HepG2 (cell line): ENCODE measurements at regions not wholly inside any gene's neighbourhood (a gene's known extent, or its start where the extent isn't known, plus 50 kb on each side); places are given as distances from the start of the nearest gene placed in this dataset.

Source experiments
- ATAC-seq: fragments of 200-7000 bp; cut with Tn5 transposase; 3 replicates; pipeline ENCODE4 v1.9.1; 2020; ENCODE audit warnings: mild to moderate bottlenecking, moderate library complexity
- BruUV-seq: library from RNA; stranded (reverse); fragments of 400-500 nt; replicated peaks from 2 replicates; lab custom pipeline; 2021; lab: Mats Ljungman, UMichigan
- CTCF ChIA-PET: fragments of 300-600 bp; formaldehyde crosslinking; extraction: SDS; loops from one replicate; lab custom pipeline; 2021; ENCODE audit warnings: low total read pairs, inconsistent platforms, low intra/inter-chr PET ratio; lab: Yijun Ruan, JAX
- POLR2A ChIA-PET: fragments of 350-600 bp; sonication (Branson Sonifier 250); formaldehyde crosslinking; loops from one replicate; lab custom pipeline; 2020; ENCODE audit warnings: antibody characterized with exemption, inconsistent platforms; lab: Yijun Ruan, JAX
- DNase-seq: peaks from one replicate; pipeline ENCODE4 v3.0.0-alpha.2; 2015; ENCODE audit warnings: low spot score
- FAIRE-seq: peaks from 3 replicates; lab custom pipeline; 2011; peaks lifted over from hg19 to GRCh38; lab: Jason Lieb, UNC
- H2AFZ ChIP-seq: one replicate; pipeline ENCODE4 v1.6.1; 2011; ENCODE audit warnings: low read length, inconsistent platforms
- H3K27ac ChIP-seq: fragments of 300-600 bp; 3 replicates; pipeline ENCODE4 v1.8.0; 2011; ENCODE audit warnings: mixed run types, mild to moderate bottlenecking, mixed read lengths, low read length, inconsistent platforms; ENCODE audit not compliant: insufficient read depth; ENCODE audit errors: extremely low read length
- H3K27me3 ChIP-seq, 2 experiments: fragments of 200-600 bp in 1 of 2; 2 replicates in 1 of 2; 3 replicates in 1 of 2; pipeline versions ENCODE4 v1.6.0 to v1.8.0; 2011; ENCODE audit warnings: low read length in 2 of 2, mild to moderate bottlenecking in 2 of 2, moderate library complexity in 2 of 2, inconsistent platforms in 1 of 2; ENCODE audit not compliant: insufficient read depth in 2 of 2, control insufficient read depth in 1 of 2
- H3K36me3 ChIP-seq, 2 experiments: fragments of 200-600 bp in 1 of 2; replicated peaks in 1 of 2; 2 replicates in 1 of 2; 3 replicates in 1 of 2; pipeline versions ENCODE4 v1.5.1 to v1.8.0; 2011; ENCODE audit warnings: low read length in 2 of 2, inconsistent platforms in 1 of 2; ENCODE audit not compliant: insufficient read depth in 2 of 2, control insufficient read depth in 1 of 2
- H3K4me1 ChIP-seq: 2 replicates; pipeline ENCODE4 v1.5.1; 2012; ENCODE audit warnings: low read length, inconsistent platforms; ENCODE audit not compliant: insufficient read depth
- H3K4me2 ChIP-seq: 2 replicates; pipeline ENCODE4 v1.6.0; 2011; ENCODE audit warnings: low read depth, low read length, inconsistent platforms
- H3K4me3 ChIP-seq, 3 experiments: fragments of 200-600 bp in 1 of 3; sonication (generic), shearing (Covaris generic) in 1 of 3; replicated peaks in 1 of 3; 2 replicates each; pipeline ENCODE4 v1.5.1; 2011 to 2016; ENCODE audit warnings: low read length in 3 of 3, inconsistent platforms in 2 of 3, low read depth in 2 of 3, mild to moderate bottlenecking in 2 of 3, control low read depth in 1 of 3, mixed read lengths in 1 of 3; ENCODE audit not compliant: insufficient read depth in 1 of 3
- H3K79me2 ChIP-seq: one replicate; pipeline ENCODE4 v1.6.1; 2011; ENCODE audit warnings: low read length, inconsistent platforms; ENCODE audit not compliant: insufficient read depth
- H3K9ac ChIP-seq: 2 replicates; pipeline ENCODE4 v1.6.0; 2011; ENCODE audit warnings: mild to moderate bottlenecking, low read depth, low read length, inconsistent platforms; ENCODE audit not compliant: insufficient read depth
- H3K9me3 ChIP-seq: 2 replicates; pipeline ENCODE4 v1.5.1; 2012; ENCODE audit warnings: mild to moderate bottlenecking, low read length
- H4K20me1 ChIP-seq: 2 replicates; pipeline ENCODE4 v1.6.0; 2011; ENCODE audit warnings: inconsistent platforms, mild to moderate bottlenecking, low read length, moderate library complexity; ENCODE audit not compliant: insufficient read depth
- ARNT ChIP-seq: fragments of 450-650 bp; IDR thresholded peaks from 2 replicates; pipeline ENCODE4 v1.6.1; 2017
- FOXO1 ChIP-seq: sonication (generic); formaldehyde crosslinking; IDR thresholded peaks from 2 replicates; pipeline ENCODE4 v1.4.0; 2020; ENCODE audit warnings: missing genetic modification reagents
- JDP2 ChIP-seq: sonication (generic); formaldehyde crosslinking; IDR thresholded peaks from 2 replicates; pipeline ENCODE4 v1.8.1; 2022; ENCODE audit warnings: missing genetic modification reagents, borderline replicate concordance
- PHB2 ChIP-seq: fragments of 450-650 bp; IDR thresholded peaks from 2 replicates; pipeline ENCODE4 v1.6.1; 2018; ENCODE audit not compliant: partially characterized antibody
- PLRG1 ChIP-seq: fragments of 450-650 bp; conservative IDR thresholded peaks from 2 replicates; pipeline ENCODE4 v1.6.1; 2016
- POLR2A ChIP-seq, 2 experiments: IDR thresholded peaks; 2 replicates each; pipeline ENCODE4 v1.6.1; 2011; ENCODE audit warnings: low read depth in 2 of 2, low read length in 2 of 2, mild to moderate bottlenecking in 1 of 2, moderate library complexity in 1 of 2; ENCODE audit not compliant: insufficient read depth in 1 of 2
- TSC22D2 ChIP-seq: sonication (generic); formaldehyde crosslinking; IDR thresholded peaks from 2 replicates; pipeline ENCODE4 v1.5.1; 2020; ENCODE audit warnings: missing genetic modification reagents, mild to moderate bottlenecking, borderline replicate concordance
- ZBTB3 ChIP-seq: sonication (generic); formaldehyde crosslinking; IDR thresholded peaks from 2 replicates; pipeline ENCODE4 v1.4.0; 2020; ENCODE audit warnings: low read depth, mild to moderate bottlenecking, moderate library complexity, missing genetic modification reagents, borderline replicate concordance
- ZNF260 ChIP-seq: sonication (generic); formaldehyde crosslinking; IDR thresholded peaks from 2 replicates; pipeline ENCODE4 v1.4.0; 2020; ENCODE audit warnings: missing genetic modification reagents, low read depth, mild to moderate bottlenecking, borderline replicate concordance
- ZNF292 ChIP-seq: sonication (generic); formaldehyde crosslinking; IDR thresholded peaks from 2 replicates; pipeline ENCODE4 v1.8.1; 2022; ENCODE audit warnings: mild to moderate bottlenecking, low read depth, missing genetic modification reagents, borderline replicate concordance
- ZNF354B ChIP-seq: sonication (generic); formaldehyde crosslinking; IDR thresholded peaks from 2 replicates; pipeline ENCODE4 v1.8.0; 2022; ENCODE audit warnings: mild to moderate bottlenecking, missing genetic modification reagents
- in situ Hi-C: cut with HindIII; loops from 2 replicates; pipeline ENCODE4 v1.10.0; 2017; ENCODE audit warnings: low pct_unique_long_range_greater_than_20kb; ENCODE audit not compliant: extremely low pct_ligation_motif_present
- intact Hi-C: fragments of 100-400 bp; cut with micrococcal nuclease; formaldehyde crosslinking; loops from one replicate; pipeline ENCODE4 v1.10.0; 2022; ENCODE audit not compliant: unreplicated experiment
- TF ChIP-seq, protein P1 (sequence below): sonication (generic); formaldehyde crosslinking; IDR thresholded peaks from 2 replicates; pipeline ENCODE4 v1.4.0; 2020; ENCODE audit warnings: missing genetic modification reagents
- TF ChIP-seq, protein P2 (sequence below): sonication (generic); formaldehyde crosslinking; IDR thresholded peaks from 2 replicates; pipeline ENCODE4 v1.4.0; 2020; ENCODE audit warnings: mild to moderate bottlenecking, low read depth, missing genetic modification reagents
- TF ChIP-seq, protein P3 (sequence below): IDR thresholded peaks from 2 replicates; pipeline ENCODE4 v1.6.1; 2012; ENCODE audit warnings: low read length, improper control_type of control experiment

GRCh38 chr11:128105950-128106349 is 481.4 kb downstream of the ETS1 start:
- ChIA-PET CTCF (no interaction called here), POLR2A (no interaction called here)
- intact Hi-C loops: no loop called here
- H3K9ac ChIP-seq: no peak overlapping the region
- no peak for ATAC-seq
- in situ Hi-C loops: no loop called here
- no peak for DNase-seq
- peaks cover 28% of the 10 kb centered on the region for H3K9me3 ChIP-seq
- H3K27me3 ChIP-seq: no peaks in the 10 kb centered on the region
- TF ChIP-seq ARNT (no peak), FOXO1 (CRISPR knock-in tag) (no peak), PHB2 (no peak), PLRG1 (no peak), JDP2 (CRISPR knock-in tag) (no peak), ZNF260 (CRISPR knock-in tag) (no peak), POLR2A (IDR thresholded peaks at IDR 0.05; ENCODE audit: insufficient read depth in 1 of 2, low read depth in 2 of 2, low read length in 2 of 2) (no peak)
- TF ChIP-seq, protein P1, sequence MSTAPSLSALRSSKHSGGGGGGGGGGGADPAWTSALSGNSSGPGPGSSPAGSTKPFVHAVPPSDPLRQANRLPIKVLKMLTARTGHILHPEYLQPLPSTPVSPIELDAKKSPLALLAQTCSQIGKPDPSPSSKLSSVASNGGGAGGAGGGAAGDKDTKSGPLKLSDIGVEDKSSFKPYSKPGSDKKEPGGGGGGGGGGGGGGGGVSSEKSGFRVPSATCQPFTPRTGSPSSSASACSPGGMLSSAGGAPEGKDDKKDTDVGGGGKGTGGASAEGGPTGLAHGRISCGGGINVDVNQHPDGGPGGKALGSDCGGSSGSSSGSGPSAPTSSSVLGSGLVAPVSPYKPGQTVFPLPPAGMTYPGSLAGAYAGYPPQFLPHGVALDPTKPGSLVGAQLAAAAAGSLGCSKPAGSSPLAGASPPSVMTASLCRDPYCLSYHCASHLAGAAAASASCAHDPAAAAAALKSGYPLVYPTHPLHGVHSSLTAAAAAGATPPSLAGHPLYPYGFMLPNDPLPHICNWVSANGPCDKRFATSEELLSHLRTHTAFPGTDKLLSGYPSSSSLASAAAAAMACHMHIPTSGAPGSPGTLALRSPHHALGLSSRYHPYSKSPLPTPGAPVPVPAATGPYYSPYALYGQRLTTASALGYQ (CRISPR knock-in tag): no peak
- no peaks in the 10 kb centered on the region for H4K20me1 ChIP-seq
- no TSS peak for BruUV-seq
- H3K4me2 ChIP-seq: no peak overlapping the region
- no peak for FAIRE-seq
- no peak overlapping the region for H2AFZ ChIP-seq
- H3K4me1 ChIP-seq: no peaks in the 10 kb centered on the region
- H3K36me3 ChIP-seq: no peaks in the 10 kb centered on the region
- H3K79me2 ChIP-seq: no peaks in the 10 kb centered on the region
- H3K27ac ChIP-seq: no peak overlapping the region
- no peak overlapping the region for H3K4me3 ChIP-seq

GRCh38 chr11:128105511-128105910 is 481.8 kb downstream of the ETS1 start:
- Histone ChIP-seq H4K20me1 (no peaks in the 10 kb centered on the region), H3K4me1 (no peaks in the 10 kb centered on the region), H3K4me2 (no peak overlapping the region), H3K27ac (no peak overlapping the region), H3K9ac (no peak overlapping the region), H3K36me3 (no peaks in the 10 kb centered on the region), H3K79me2 (no peaks in the 10 kb centered on the region), H2AFZ (no peak overlapping the region), H3K9me3 (peaks cover 31% of the 10 kb centered on the region), H3K4me3 (no peak overlapping the region), H3K27me3 (no peaks in the 10 kb centered on the region)
- FAIRE-seq (no peak), ATAC-seq (no peak), DNase-seq (no peak)
- in situ Hi-C loops: no loop called here
- intact Hi-C loops: no loop called here
- BruUV-seq: no TSS peak
- ChIA-PET POLR2A (no interaction called here), CTCF (no interaction called here)
- TF ChIP-seq, protein P2, sequence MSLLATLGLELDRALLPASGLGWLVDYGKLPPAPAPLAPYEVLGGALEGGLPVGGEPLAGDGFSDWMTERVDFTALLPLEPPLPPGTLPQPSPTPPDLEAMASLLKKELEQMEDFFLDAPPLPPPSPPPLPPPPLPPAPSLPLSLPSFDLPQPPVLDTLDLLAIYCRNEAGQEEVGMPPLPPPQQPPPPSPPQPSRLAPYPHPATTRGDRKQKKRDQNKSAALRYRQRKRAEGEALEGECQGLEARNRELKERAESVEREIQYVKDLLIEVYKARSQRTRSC (CRISPR knock-in tag): no peak
- TF ChIP-seq ZNF292 (CRISPR knock-in tag) (no peak), ZNF354B (no peak), ZBTB3 (CRISPR knock-in tag) (no peak), TSC22D2 (CRISPR knock-in tag) (no peak)
- TF ChIP-seq, protein P3, sequence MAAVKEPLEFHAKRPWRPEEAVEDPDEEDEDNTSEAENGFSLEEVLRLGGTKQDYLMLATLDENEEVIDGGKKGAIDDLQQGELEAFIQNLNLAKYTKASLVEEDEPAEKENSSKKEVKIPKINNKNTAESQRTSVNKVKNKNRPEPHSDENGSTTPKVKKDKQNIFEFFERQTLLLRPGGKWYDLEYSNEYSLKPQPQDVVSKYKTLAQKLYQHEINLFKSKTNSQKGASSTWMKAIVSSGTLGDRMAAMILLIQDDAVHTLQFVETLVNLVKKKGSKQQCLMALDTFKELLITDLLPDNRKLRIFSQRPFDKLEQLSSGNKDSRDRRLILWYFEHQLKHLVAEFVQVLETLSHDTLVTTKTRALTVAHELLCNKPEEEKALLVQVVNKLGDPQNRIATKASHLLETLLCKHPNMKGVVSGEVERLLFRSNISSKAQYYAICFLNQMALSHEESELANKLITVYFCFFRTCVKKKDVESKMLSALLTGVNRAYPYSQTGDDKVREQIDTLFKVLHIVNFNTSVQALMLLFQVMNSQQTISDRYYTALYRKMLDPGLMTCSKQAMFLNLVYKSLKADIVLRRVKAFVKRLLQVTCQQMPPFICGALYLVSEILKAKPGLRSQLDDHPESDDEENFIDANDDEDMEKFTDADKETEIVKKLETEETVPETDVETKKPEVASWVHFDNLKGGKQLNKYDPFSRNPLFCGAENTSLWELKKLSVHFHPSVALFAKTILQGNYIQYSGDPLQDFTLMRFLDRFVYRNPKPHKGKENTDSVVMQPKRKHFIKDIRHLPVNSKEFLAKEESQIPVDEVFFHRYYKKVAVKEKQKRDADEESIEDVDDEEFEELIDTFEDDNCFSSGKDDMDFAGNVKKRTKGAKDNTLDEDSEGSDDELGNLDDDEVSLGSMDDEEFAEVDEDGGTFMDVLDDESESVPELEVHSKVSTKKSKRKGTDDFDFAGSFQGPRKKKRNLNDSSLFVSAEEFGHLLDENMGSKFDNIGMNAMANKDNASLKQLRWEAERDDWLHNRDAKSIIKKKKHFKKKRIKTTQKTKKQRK: no peak
